Hepatocyte (in vitro differentiated cells): ENCODE measurements at regions not wholly inside any gene's neighbourhood (a gene's known extent, or its start where the extent isn't known, plus 50 kb on each side); places are given as distances from the start of the nearest gene placed in this dataset.

Source experiments
- EZH2phosphoT487 ChIP-seq: fragments of 200-600 bp; sonication (generic); IDR thresholded peaks from one replicate; pipeline ENCODE4 v1.6.1; 2018; ENCODE audit warnings: antibody characterized with exemption, mild to moderate bottlenecking, low read depth, moderate library complexity; ENCODE audit not compliant: unreplicated experiment, severe bottlenecking
- TF ChIP-seq, protein P1 (sequence below): fragments of 200-600 bp; sonication (generic); IDR thresholded peaks from 2 replicates; pipeline ENCODE4 v1.5.1; 2016; ENCODE audit warnings: antibody characterized with exemption, mild to moderate bottlenecking; ENCODE audit not compliant: poor library complexity

GRCh38 chr2:147488472-147488871 lies 356.4 kb upstream of the ACVR2A start:
- TF ChIP-seq, protein P1, sequence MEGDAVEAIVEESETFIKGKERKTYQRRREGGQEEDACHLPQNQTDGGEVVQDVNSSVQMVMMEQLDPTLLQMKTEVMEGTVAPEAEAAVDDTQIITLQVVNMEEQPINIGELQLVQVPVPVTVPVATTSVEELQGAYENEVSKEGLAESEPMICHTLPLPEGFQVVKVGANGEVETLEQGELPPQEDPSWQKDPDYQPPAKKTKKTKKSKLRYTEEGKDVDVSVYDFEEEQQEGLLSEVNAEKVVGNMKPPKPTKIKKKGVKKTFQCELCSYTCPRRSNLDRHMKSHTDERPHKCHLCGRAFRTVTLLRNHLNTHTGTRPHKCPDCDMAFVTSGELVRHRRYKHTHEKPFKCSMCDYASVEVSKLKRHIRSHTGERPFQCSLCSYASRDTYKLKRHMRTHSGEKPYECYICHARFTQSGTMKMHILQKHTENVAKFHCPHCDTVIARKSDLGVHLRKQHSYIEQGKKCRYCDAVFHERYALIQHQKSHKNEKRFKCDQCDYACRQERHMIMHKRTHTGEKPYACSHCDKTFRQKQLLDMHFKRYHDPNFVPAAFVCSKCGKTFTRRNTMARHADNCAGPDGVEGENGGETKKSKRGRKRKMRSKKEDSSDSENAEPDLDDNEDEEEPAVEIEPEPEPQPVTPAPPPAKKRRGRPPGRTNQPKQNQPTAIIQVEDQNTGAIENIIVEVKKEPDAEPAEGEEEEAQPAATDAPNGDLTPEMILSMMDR: no peak
- no peak for TF ChIP-seq EZH2phosphoT487
